Mononuclear cell (primary cell): ENCODE measurements at regions not wholly inside any gene's neighbourhood (a gene's known extent, or its start where the extent isn't known, plus 50 kb on each side); places are given as distances from the start of the nearest gene placed in this dataset.

ENCODE experiments used
- H3K27me3 ChIP-seq: 2 replicates; pipeline ENCODE4 v1.6.0; 2011; ENCODE audit warnings: low read length, control low read depth; ENCODE audit not compliant: insufficient read depth
- H3K4me1 ChIP-seq: 2 replicates; pipeline ENCODE4 v1.5.1; 2011; ENCODE audit warnings: mild to moderate bottlenecking, low read length, control low read depth; ENCODE audit not compliant: insufficient read depth
- H3K4me3 ChIP-seq: 2 replicates; pipeline ENCODE4 v1.5.1; 2011; ENCODE audit warnings: mild to moderate bottlenecking, low read length, moderate library complexity
- H3K9me3 ChIP-seq: 2 replicates; pipeline ENCODE4 v1.5.1; 2011; ENCODE audit warnings: low read depth, mild to moderate bottlenecking, control low read depth, low read length

- no peaks in the 10 kb centered on the region for H3K27me3 ChIP-seq
- H3K9me3 ChIP-seq, result no peaks in the 10 kb centered on the region
- H3K4me1 ChIP-seq, result peaks cover 3% of the 10 kb centered on the region
- H3K4me3 ChIP-seq, result no peak overlapping the region
These were observed 149.3 kb upstream of the UBL3 start for GRCh38 chr13:29999492-30000369.

GRCh38 chr13:29996316-29996715 is 145.9 kb upstream of the UBL3 start:
- Histone ChIP-seq H3K4me3 (no peak overlapping the region), H3K27me3 (no peaks in the 10 kb centered on the region), H3K4me1 (no peaks in the 10 kb centered on the region), H3K9me3 (no peaks in the 10 kb centered on the region)

- no peaks in the 10 kb centered on the region for H3K27me3 ChIP-seq
- no peaks in the 10 kb centered on the region for H3K4me1 ChIP-seq
- no peak overlapping the region for H3K4me3 ChIP-seq
These were observed 144.6 kb upstream of the UBL3 start for GRCh38 chr13:29994911-29995595.

GRCh38 chr13:29993716-29994488 is 143.5 kb upstream of the UBL3 start:
- H3K9me3 ChIP-seq, result no peaks in the 10 kb centered on the region
- H3K4me1 ChIP-seq, result no peaks in the 10 kb centered on the region
- H3K4me3 ChIP-seq, result no peak overlapping the region
- no peaks in the 10 kb centered on the region for H3K27me3 ChIP-seq

More at GRCh38 chr13:29994911-29995595, 144.6 kb upstream of the UBL3 start:
- no peaks in the 10 kb centered on the region for H3K9me3 ChIP-seq

- no peak overlapping the region for H3K4me3 ChIP-seq
- no peaks in the 10 kb centered on the region for H3K9me3 ChIP-seq
- H3K4me1 ChIP-seq, result no peaks in the 10 kb centered on the region
- no peaks in the 10 kb centered on the region for H3K27me3 ChIP-seq
These were observed 142.8 kb upstream of the UBL3 start for GRCh38 chr13:29993196-29993595.

- H3K27me3 ChIP-seq, result peaks cover 3% of the 10 kb centered on the region
- peaks cover 7% of the 10 kb centered on the region for H3K9me3 ChIP-seq
- no peak overlapping the region for H3K4me3 ChIP-seq
- H3K4me1 ChIP-seq, result no peaks in the 10 kb centered on the region
These were observed 140.9 kb upstream of the UBL3 start for GRCh38 chr13:29991343-29991742.

GRCh38 chr13:29987340-29987739 is 136.9 kb upstream of the UBL3 start:
- H3K4me3 ChIP-seq, result no peak overlapping the region
- H3K27me3 ChIP-seq, result peaks cover 3% of the 10 kb centered on the region
- no peaks in the 10 kb centered on the region for H3K4me1 ChIP-seq
- H3K9me3 ChIP-seq, result peaks cover 7% of the 10 kb centered on the region

GRCh38 chr13:29980339-29980738 is 129.9 kb upstream of the UBL3 start:
- H3K4me1 ChIP-seq, result no peaks in the 10 kb centered on the region
- no peaks in the 10 kb centered on the region for H3K27me3 ChIP-seq
- no peaks in the 10 kb centered on the region for H3K9me3 ChIP-seq
- H3K4me3 ChIP-seq, result no peak overlapping the region

- Histone ChIP-seq H3K4me3 (no peak overlapping the region), H3K9me3 (no peaks in the 10 kb centered on the region), H3K27me3 (no peaks in the 10 kb centered on the region), H3K4me1 (no peaks in the 10 kb centered on the region)
These were observed 127.8 kb upstream of the UBL3 start for GRCh38 chr13:29978211-29978610.

- H3K4me1 ChIP-seq, result no peaks in the 10 kb centered on the region
- H3K27me3 ChIP-seq, result no peaks in the 10 kb centered on the region
- H3K4me3 ChIP-seq, result no peak overlapping the region
- no peaks in the 10 kb centered on the region for H3K9me3 ChIP-seq
These were observed 127.2 kb upstream of the UBL3 start for GRCh38 chr13:29977476-29978120.

GRCh38 chr13:29976535-29976934 is 126.1 kb upstream of the UBL3 start:
- H3K27me3 ChIP-seq, result no peaks in the 10 kb centered on the region
- no peaks in the 10 kb centered on the region for H3K4me1 ChIP-seq
- no peak overlapping the region for H3K4me3 ChIP-seq
- H3K9me3 ChIP-seq, result no peaks in the 10 kb centered on the region

GRCh38 chr13:29975283-29975682 is 124.9 kb upstream of the UBL3 start:
- Histone ChIP-seq H3K4me1 (no peaks in the 10 kb centered on the region), H3K27me3 (no peaks in the 10 kb centered on the region), H3K4me3 (no peak overlapping the region), H3K9me3 (no peaks in the 10 kb centered on the region)

GRCh38 chr13:29969286-29969685 is 118.9 kb upstream of the UBL3 start:
- H3K9me3 ChIP-seq, result no peaks in the 10 kb centered on the region
- H3K4me3 ChIP-seq, result no peak overlapping the region
- no peaks in the 10 kb centered on the region for H3K4me1 ChIP-seq
- no peaks in the 10 kb centered on the region for H3K27me3 ChIP-seq

- H3K4me3 ChIP-seq, result no peak overlapping the region
- H3K9me3 ChIP-seq, result no peaks in the 10 kb centered on the region
- no peaks in the 10 kb centered on the region for H3K4me1 ChIP-seq
- no peaks in the 10 kb centered on the region for H3K27me3 ChIP-seq
These were observed 113.9 kb upstream of the UBL3 start for GRCh38 chr13:29964181-29964845.
